ENCODE measurements at regions not wholly inside any gene's neighbourhood (a gene's known extent, or its start where the extent isn't known, plus 50 kb on each side); places are given as distances from the start of the nearest gene placed in this dataset.

DNA sequence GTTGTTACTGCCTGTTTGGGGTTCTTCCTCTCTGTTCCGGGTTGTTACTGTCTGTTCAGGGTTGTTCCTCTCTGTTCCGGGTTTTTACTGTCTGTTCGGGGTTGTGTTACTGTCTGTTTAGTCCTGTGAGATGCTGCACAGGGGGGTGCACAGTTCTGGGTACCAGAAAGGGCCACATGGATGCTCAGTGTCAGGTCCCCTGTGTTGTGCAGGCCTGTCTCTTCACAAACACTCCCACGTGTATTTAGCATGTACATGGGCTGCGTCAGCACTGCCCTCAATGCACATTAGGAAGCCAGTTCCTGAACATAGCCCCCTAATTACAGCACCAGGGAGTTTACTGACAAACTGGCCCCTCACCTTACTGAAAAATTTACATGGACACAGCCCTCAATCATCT lies 118.5 kb downstream of the DLL1 start:
- no peaks in the 10 kb centered on the region for H4K20me1 ChIP-seq (ENCODE audit: control insufficient read depth, insufficient read depth, low read depth, low read length)
- H3K4me1 ChIP-seq (ENCODE audit: control insufficient read depth, low read length), result no peaks in the 10 kb centered on the region
- no peaks in the 10 kb centered on the region for H3K27me3 ChIP-seq (ENCODE audit: control insufficient read depth, low read length)
- no peak overlapping the region for H3K4me3 ChIP-seq (ENCODE audit: low read length)
- no peaks in the 10 kb centered on the region for H3K9me2 ChIP-seq (replicated peaks; ENCODE audit: control insufficient read depth, low read length)
- no peaks in the 10 kb centered on the region for H3K36me3 ChIP-seq (ENCODE audit: control insufficient read depth, low read length)
- H3K9me3 ChIP-seq (ENCODE audit: control insufficient read depth, insufficient read depth, low read length), result peaks cover 32% of the 10 kb centered on the region; the same call in 1 of the 2 replicates
- TF ChIP-seq, protein P1, sequence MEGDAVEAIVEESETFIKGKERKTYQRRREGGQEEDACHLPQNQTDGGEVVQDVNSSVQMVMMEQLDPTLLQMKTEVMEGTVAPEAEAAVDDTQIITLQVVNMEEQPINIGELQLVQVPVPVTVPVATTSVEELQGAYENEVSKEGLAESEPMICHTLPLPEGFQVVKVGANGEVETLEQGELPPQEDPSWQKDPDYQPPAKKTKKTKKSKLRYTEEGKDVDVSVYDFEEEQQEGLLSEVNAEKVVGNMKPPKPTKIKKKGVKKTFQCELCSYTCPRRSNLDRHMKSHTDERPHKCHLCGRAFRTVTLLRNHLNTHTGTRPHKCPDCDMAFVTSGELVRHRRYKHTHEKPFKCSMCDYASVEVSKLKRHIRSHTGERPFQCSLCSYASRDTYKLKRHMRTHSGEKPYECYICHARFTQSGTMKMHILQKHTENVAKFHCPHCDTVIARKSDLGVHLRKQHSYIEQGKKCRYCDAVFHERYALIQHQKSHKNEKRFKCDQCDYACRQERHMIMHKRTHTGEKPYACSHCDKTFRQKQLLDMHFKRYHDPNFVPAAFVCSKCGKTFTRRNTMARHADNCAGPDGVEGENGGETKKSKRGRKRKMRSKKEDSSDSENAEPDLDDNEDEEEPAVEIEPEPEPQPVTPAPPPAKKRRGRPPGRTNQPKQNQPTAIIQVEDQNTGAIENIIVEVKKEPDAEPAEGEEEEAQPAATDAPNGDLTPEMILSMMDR (IDR thresholded peaks at IDR 0.05; ENCODE audit: low read depth, low read length, poor library complexity, severe bottlenecking), result no peak
- no peak for TF ChIP-seq EZH2phosphoT487 (IDR thresholded peaks at IDR 0.05; ENCODE audit: borderline replicate concordance, low read length)
- no peak overlapping the region for H3K4me2 ChIP-seq (ENCODE audit: low read length)
- H3K27ac ChIP-seq (ENCODE audit: low read depth, low read length), result no peak overlapping the region
- H3K79me2 ChIP-seq (ENCODE audit: control insufficient read depth, low read length), result no peaks in the 10 kb centered on the region
- H3F3A ChIP-seq (ENCODE audit: control insufficient read depth, insufficient read depth), result no peaks in the 10 kb centered on the region

DNA sequence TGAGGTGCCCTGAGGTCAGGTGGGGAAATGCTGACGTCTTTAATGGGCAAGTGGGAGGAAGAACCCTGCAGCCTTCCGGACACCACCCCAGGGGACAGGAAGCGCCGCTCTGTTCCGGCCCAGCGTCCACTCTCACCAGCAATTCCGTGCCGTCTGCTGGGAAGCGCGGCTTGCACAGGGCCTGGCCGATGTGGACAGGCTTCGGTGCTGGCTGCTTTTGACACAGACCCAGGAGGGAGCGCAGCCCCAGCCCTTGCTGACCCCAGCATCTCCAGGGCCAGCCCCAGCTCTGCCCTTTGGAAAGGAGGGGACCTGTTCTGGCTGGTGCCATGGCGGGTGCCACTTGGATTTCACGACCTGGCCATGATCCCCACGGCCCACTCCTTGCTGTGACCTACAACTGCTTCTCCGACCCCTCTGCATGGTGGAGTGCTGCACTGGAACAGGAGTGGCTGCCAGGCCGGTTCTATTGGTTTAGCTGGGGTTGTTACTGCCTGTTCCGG lies 123.2 kb downstream of the DLL1 start:
- no peaks in the 10 kb centered on the region for H3K36me3 ChIP-seq (ENCODE audit: control insufficient read depth, low read length)
- H4K20me1 ChIP-seq (ENCODE audit: control insufficient read depth, insufficient read depth, low read depth, low read length), result no peaks in the 10 kb centered on the region
- no peak overlapping the region for H3K27ac ChIP-seq (ENCODE audit: low read depth, low read length)
- H3K27me3 ChIP-seq (ENCODE audit: control insufficient read depth, low read length), result no peaks in the 10 kb centered on the region
- H3K9me3 ChIP-seq (ENCODE audit: control insufficient read depth, insufficient read depth, low read length), result peaks cover 40% of the 10 kb centered on the region; the same call in 1 of the 2 replicates
- no peaks in the 10 kb centered on the region for H3F3A ChIP-seq (ENCODE audit: control insufficient read depth, insufficient read depth)
- H3K4me3 ChIP-seq (ENCODE audit: low read length), result no peak overlapping the region
- H3K4me2 ChIP-seq (ENCODE audit: low read length), result no peak overlapping the region
- no peaks in the 10 kb centered on the region for H3K4me1 ChIP-seq (ENCODE audit: control insufficient read depth, low read length)
- TF ChIP-seq, protein P1 (IDR thresholded peaks at IDR 0.05; ENCODE audit: low read depth, low read length, poor library complexity, severe bottlenecking), result no peak
- TF ChIP-seq EZH2phosphoT487 (IDR thresholded peaks at IDR 0.05; ENCODE audit: borderline replicate concordance, low read length), result no peak
- no peaks in the 10 kb centered on the region for H3K9me2 ChIP-seq (replicated peaks; ENCODE audit: control insufficient read depth, low read length)
- H3K79me2 ChIP-seq (ENCODE audit: control insufficient read depth, low read length), result no peaks in the 10 kb centered on the region

DNA sequence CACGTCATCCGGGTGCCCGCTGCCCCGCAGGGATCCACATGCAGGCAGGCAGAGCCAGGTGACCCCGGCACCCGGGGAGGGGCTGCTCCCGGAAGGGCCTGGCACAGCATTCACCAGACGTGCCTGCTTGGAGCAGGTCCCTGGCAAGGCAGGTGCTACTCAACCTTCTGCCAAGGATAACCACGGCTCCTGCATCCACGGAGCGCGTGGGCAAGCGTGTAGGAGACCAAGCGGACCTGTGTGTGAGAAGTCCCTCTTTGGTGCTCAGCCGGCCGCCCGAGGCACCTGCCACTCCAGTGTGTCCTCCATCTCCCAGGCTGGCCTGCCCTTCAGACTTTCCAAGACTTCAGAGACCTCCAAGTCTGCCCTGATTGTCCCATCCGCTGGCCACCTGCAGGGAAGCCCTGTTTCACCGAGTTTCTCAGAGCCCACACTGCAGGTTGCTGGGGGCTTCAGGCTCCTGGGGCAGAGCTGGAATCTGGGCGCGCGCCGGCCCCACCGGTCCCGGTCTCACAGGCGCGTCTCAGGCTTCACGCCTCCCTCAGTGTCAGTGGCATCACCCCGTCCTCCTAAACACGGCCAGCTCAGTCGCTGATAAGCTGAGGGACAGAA lies 124.3 kb downstream of the DLL1 start:
- no peaks in the 10 kb centered on the region for H3K36me3 ChIP-seq (ENCODE audit: control insufficient read depth, low read length)
- H3K4me3 ChIP-seq (ENCODE audit: low read length), result no peak overlapping the region
- H3K9me3 ChIP-seq (ENCODE audit: control insufficient read depth, insufficient read depth, low read length), result peaks cover 44% of the 10 kb centered on the region; the same call in 1 of the 2 replicates
- no peaks in the 10 kb centered on the region for H3K9me2 ChIP-seq (replicated peaks; ENCODE audit: control insufficient read depth, low read length)
- H3K79me2 ChIP-seq (ENCODE audit: control insufficient read depth, low read length), result no peaks in the 10 kb centered on the region
- H4K20me1 ChIP-seq (ENCODE audit: control insufficient read depth, insufficient read depth, low read depth, low read length), result no peaks in the 10 kb centered on the region
- no peak overlapping the region for H3K27ac ChIP-seq (ENCODE audit: low read depth, low read length)
- no peak overlapping the region for H3K4me2 ChIP-seq (ENCODE audit: low read length)
- no peaks in the 10 kb centered on the region for H3F3A ChIP-seq (ENCODE audit: control insufficient read depth, insufficient read depth)
- TF ChIP-seq, protein P1 (IDR thresholded peaks at IDR 0.05; ENCODE audit: low read depth, low read length, poor library complexity, severe bottlenecking), result no peak
- no peak for TF ChIP-seq EZH2phosphoT487 (IDR thresholded peaks at IDR 0.05; ENCODE audit: borderline replicate concordance, low read length)
- H3K4me1 ChIP-seq (ENCODE audit: control insufficient read depth, low read length), result no peaks in the 10 kb centered on the region
- H3K27me3 ChIP-seq (ENCODE audit: control insufficient read depth, low read length), result no peaks in the 10 kb centered on the region
